Keratinocyte (primary cell): ENCODE measurements at regions not wholly inside any gene's neighbourhood (a gene's known extent, or its start where the extent isn't known, plus 50 kb on each side); places are given as distances from the start of the nearest gene placed in this dataset.

Experiments used
- CTCF ChIP-seq, 3 experiments: IDR thresholded peaks in 1 of 3; conservative IDR thresholded peaks in 1 of 3; optimal IDR thresholded peaks in 1 of 3; 2 replicates in 2 of 3; 3 replicates in 1 of 3; pipeline versions ENCODE3 to v1.5.1; 2011; ENCODE audit warnings: low read length in 3 of 3, mild to moderate bottlenecking in 3 of 3, moderate library complexity in 2 of 3, control low read depth in 1 of 3, inconsistent platforms in 1 of 3; ENCODE audit not compliant: insufficient read depth in 2 of 3; ENCODE audit errors: extremely low read depth in 1 of 3
- EZH2 ChIP-seq: IDR thresholded peaks from one replicate; pipeline ENCODE4 v1.6.1; 2012; ENCODE audit warnings: inconsistent platforms, mild to moderate bottlenecking, low read length, moderate library complexity

- TF ChIP-seq CTCF (optimal IDR thresholded peaks at IDR 0.05 in 1 of 3, IDR thresholded peaks at IDR 0.05 in 1 of 3, conservative IDR thresholded peaks at IDR 0.05 in 1 of 3; ENCODE audit: extremely low read depth in 1 of 3, insufficient read depth in 2 of 3, low read length in 3 of 3), result no peak
- TF ChIP-seq EZH2, result no peak
These were observed 214.4 kb downstream of the TBX5 start for GRCh38 chr12:114191581-114191980.
